Transverse colon (tissue), 4 donors: ENCODE measurements at regions not wholly inside any gene's neighbourhood (a gene's known extent, or its start where the extent isn't known, plus 50 kb on each side); places are given as distances from the start of the nearest gene placed in this dataset.

Experiments
- DNase-seq: peaks from one replicate; pipeline ENCODE4 v3.0.0-alpha.2; 2019
- H3K27ac ChIP-seq, 4 donors: fragments of 200-600 bp; sonication (generic); 2 replicates each; pipeline ENCODE4 v1.5.1; 2016 to 2018; ENCODE audit warnings: inconsistent platforms in 4 of 4
- H3K27me3 ChIP-seq: fragments of 200-600 bp; sonication (generic); 2 replicates; pipeline ENCODE4 v1.5.1; 2017; ENCODE audit warnings: inconsistent platforms
- H3K36me3 ChIP-seq, 4 donors: fragments of 200-600 bp; sonication (generic); 2 replicates each; pipeline ENCODE4 v1.5.1; 2017 to 2019; ENCODE audit warnings: inconsistent platforms in 4 of 4
- H3K4me1 ChIP-seq, 4 donors: fragments of 200-600 bp; sonication (generic); 2 replicates each; pipeline ENCODE4 v1.5.1; 2017 to 2020; ENCODE audit warnings: inconsistent platforms in 4 of 4
- H3K4me3 ChIP-seq, 4 donors: fragments of 200-600 bp; sonication (generic); 1 replicate in 1 of 4; 2 replicates in 3 of 4; pipeline versions ENCODE4 v1.5.1 to v1.6.1; 2017 to 2019; ENCODE audit warnings: inconsistent platforms in 4 of 4
- H3K9me3 ChIP-seq, 2 donors: fragments of 200-600 bp; sonication (generic); 2 replicates each; pipeline ENCODE4 v1.5.1; 2017 to 2019; ENCODE audit warnings: inconsistent platforms in 2 of 2
- CTCF ChIP-seq, 5 experiments: fragments of 200-600 bp in 3 of 5; fragments of 450-650 bp in 2 of 5; sonication (generic) in 3 of 5; IDR thresholded peaks; 1 replicate in 2 of 5; 2 replicates in 3 of 5; pipeline ENCODE4 v1.5.1; 2016 to 2017; ENCODE audit warnings: antibody characterized with exemption in 5 of 5, inconsistent platforms in 3 of 5, mild to moderate bottlenecking in 2 of 5, moderate library complexity in 1 of 5
- EP300 ChIP-seq: sonication (generic); formaldehyde crosslinking; IDR thresholded peaks from one replicate; pipeline ENCODE4 v1.6.1; 2017; ENCODE audit warnings: antibody characterized with exemption, low read depth
- POLR2A ChIP-seq: fragments of 450-650 bp; IDR thresholded peaks from one replicate; pipeline ENCODE4 v1.6.1; 2016; ENCODE audit warnings: antibody characterized with exemption, mild to moderate bottlenecking, moderate library complexity
- POLR2AphosphoS5 ChIP-seq, 3 donors: sonication (generic); formaldehyde crosslinking; IDR thresholded peaks; one replicate each; pipeline ENCODE4 v1.6.1; 2016; ENCODE audit warnings: antibody characterized with exemption in 3 of 3
- WGBS, 2 donors: methylation state at CpG; one replicate each; pipeline ENCODE4 v1.1.5; 2018; ENCODE audit warnings: low coverage in 1 of 2; 5-methylcytosine and 5-hydroxymethylcytosine counted together
- in situ Hi-C, 4 donors: fragments of 200-750 bp; cut with MboI; loops; one replicate each; pipeline versions ENCODE4 v1.15.0 to v1.15.1; 2017; ENCODE audit warnings: low sequenced_read_pairs in 3 of 4, low pct_ligation_motif_present in 1 of 4, low pct_unique_long_range_greater_than_20kb in 1 of 4
- intact Hi-C: fragments of 100-400 bp; cut with DNase I; formaldehyde crosslinking; loops from one replicate; pipeline ENCODE4 v1.15.1; 2023; ENCODE audit warnings: low total_unique reads

GRCh38 chr7:46530081-46530750 lies 609.1 kb upstream of the IGFBP3 start:
- intact Hi-C loops (no loop called here), in situ Hi-C loops (no loop called here)
- 65 to 69% methylated on average over 2 to 4 of the region's 4 CpGs for WGBS, 2 donors
- H3K27me3 ChIP-seq: no peaks in the 10 kb centered on the region
- TF ChIP-seq CTCF (IDR thresholded peaks at IDR 0.05): no peak
- no peak for TF ChIP-seq POLR2AphosphoS5 (IDR thresholded peaks at IDR 0.05)
- TF ChIP-seq POLR2A: no peak
- no peak for TF ChIP-seq EP300
- H3K36me3 ChIP-seq: no peaks in the 10 kb centered on the region
- H3K4me3 ChIP-seq: no peak overlapping the region
- H3K9me3 ChIP-seq: no peaks in the 10 kb centered on the region
- no peak overlapping the region for H3K27ac ChIP-seq
- peaks cover 0 to 11% (median 3%) of the 10 kb centered on the region in 4 donors for H3K4me1 ChIP-seq
- no peak for DNase-seq

GRCh38 chr7:46527360-46527759 lies 606.3 kb upstream of the IGFBP3 start:
- Histone ChIP-seq H3K36me3 (no peaks in the 10 kb centered on the region), H3K4me3 (no peak overlapping the region), H3K27ac (no peak overlapping the region), H3K4me1 (no peaks in the 10 kb centered on the region), H3K9me3 (no peaks in the 10 kb centered on the region), H3K27me3 (no peaks in the 10 kb centered on the region)
- no peak for TF ChIP-seq POLR2AphosphoS5 (IDR thresholded peaks at IDR 0.05)
- TF ChIP-seq POLR2A: no peak
- no peak for TF ChIP-seq EP300
- no peak for TF ChIP-seq CTCF (IDR thresholded peaks at IDR 0.05)
- in situ Hi-C loops (no loop called here), intact Hi-C loops (no loop called here)
- DNase-seq: no peak

- Histone ChIP-seq H3K9me3 (no peaks in the 10 kb centered on the region), H3K4me1 (no peaks in the 10 kb centered on the region)
Observed at GRCh38 chr7:46525876-46526275, 604.8 kb upstream of the IGFBP3 start.

GRCh38 chr7:46524350-46524749 lies 603.3 kb upstream of the IGFBP3 start:
- TF ChIP-seq CTCF (IDR thresholded peaks at IDR 0.05) (no peak), POLR2AphosphoS5 (IDR thresholded peaks at IDR 0.05) (no peak), POLR2A (no peak), EP300 (no peak)
- no peak overlapping the region for H3K27ac ChIP-seq
- in situ Hi-C loops: no loop called here

More at GRCh38 chr7:46525876-46526275, 604.8 kb upstream of the IGFBP3 start:
- TF ChIP-seq POLR2AphosphoS5 (IDR thresholded peaks at IDR 0.05): no peak
- TF ChIP-seq EP300: no peak
- no peak for TF ChIP-seq POLR2A
- no peak for TF ChIP-seq CTCF (IDR thresholded peaks at IDR 0.05)
- Histone ChIP-seq H3K36me3 (no peaks in the 10 kb centered on the region), H3K27ac (no peak overlapping the region), H3K4me3 (no peak overlapping the region), H3K27me3 (no peaks in the 10 kb centered on the region)
- WGBS, 2 donors: 49 to 73% methylated on average over 5 of the region's 5 CpGs
- DNase-seq: peak; percentile 22
- in situ Hi-C loops: no loop called here
- intact Hi-C loops: no loop called here

More at GRCh38 chr7:46524350-46524749, 603.3 kb upstream of the IGFBP3 start:
- Histone ChIP-seq H3K36me3 (no peaks in the 10 kb centered on the region), H3K4me1 (no peaks in the 10 kb centered on the region), H3K4me3 (no peak overlapping the region), H3K9me3 (no peaks in the 10 kb centered on the region), H3K27me3 (no peaks in the 10 kb centered on the region)
- intact Hi-C loops: no loop called here
- DNase-seq: no peak
